MM.1S (cell line): ENCODE measurements at regions not wholly inside any gene's neighbourhood (a gene's known extent, or its start where the extent isn't known, plus 50 kb on each side); places are given as distances from the start of the nearest gene placed in this dataset.
"Not testable (repeated sequence)": the region's sequence is repeated elsewhere in the genome, so short reads cannot be mapped to it uniquely, and the experiment has no call there.

Experiments used
- DNase-seq: peaks from one replicate; pipeline ENCODE4 v3.0.0-alpha.2; 2015
- H2AFZ ChIP-seq: fragments of 300-600 bp; sonication (generic); 2 replicates; pipeline ENCODE4 v1.6.0; 2016; ENCODE audit warnings: antibody characterized with exemption, low read length
- H3F3A ChIP-seq: fragments of 300-600 bp; sonication (generic); 2 replicates; pipeline ENCODE4 v1.6.1; 2016; ENCODE audit warnings: mild to moderate bottlenecking, antibody characterized with exemption, low read length, moderate library complexity, mixed read lengths; ENCODE audit not compliant: insufficient read depth
- H3K27ac ChIP-seq: fragments of 300-600 bp; sonication (generic); 2 replicates; pipeline ENCODE4 v1.5.1; 2016; ENCODE audit warnings: mild to moderate bottlenecking, low read length
- H3K27me3 ChIP-seq: fragments of 300-600 bp; sonication (generic); replicated peaks from 2 replicates; pipeline ENCODE4 v1.6.0; 2016; ENCODE audit warnings: low read length; ENCODE audit not compliant: insufficient read depth
- H3K36me3 ChIP-seq: fragments of 300-600 bp; sonication (generic); replicated peaks from 2 replicates; pipeline ENCODE4 v1.6.1; 2016; ENCODE audit warnings: mild to moderate bottlenecking, low read length, mixed read lengths; ENCODE audit not compliant: insufficient read depth
- H3K4me1 ChIP-seq: fragments of 300-600 bp; sonication (generic); 2 replicates; pipeline ENCODE4 v1.6.1; 2016; ENCODE audit warnings: low read length, mixed read lengths
- H3K4me2 ChIP-seq: fragments of 300-600 bp; sonication (generic); 2 replicates; pipeline ENCODE4 v1.6.0; 2016; ENCODE audit warnings: low read depth, low read length
- H3K4me3 ChIP-seq: fragments of 300-600 bp; sonication (generic); 2 replicates; pipeline ENCODE4 v1.5.1; 2016; ENCODE audit warnings: low read length, mixed read lengths
- H3K79me2 ChIP-seq: fragments of 300-600 bp; sonication (generic); 2 replicates; pipeline ENCODE4 v1.6.1; 2016; ENCODE audit warnings: mixed run types, low read length, mixed read lengths
- H3K9ac ChIP-seq: fragments of 300-600 bp; sonication (generic); 2 replicates; pipeline ENCODE4 v1.6.1; 2016; ENCODE audit warnings: low read length, mixed read lengths
- H3K9me2 ChIP-seq: fragments of 300-600 bp; sonication (generic); replicated peaks from 2 replicates; pipeline ENCODE4 v1.6.1; 2016; ENCODE audit warnings: mild to moderate bottlenecking, low read length, mixed read lengths; ENCODE audit not compliant: insufficient read depth
- H3K9me3 ChIP-seq: fragments of 300-600 bp; sonication (generic); replicated peaks from 2 replicates; pipeline ENCODE4 v1.6.1; 2016; ENCODE audit warnings: mild to moderate bottlenecking, low read length, mixed read lengths; ENCODE audit not compliant: insufficient read depth
- H4K20me1 ChIP-seq: fragments of 300-600 bp; sonication (generic); 2 replicates; pipeline ENCODE4 v1.6.1; 2016; ENCODE audit warnings: mild to moderate bottlenecking, low read length, moderate library complexity, mixed read lengths; ENCODE audit not compliant: insufficient read depth

DNA sequence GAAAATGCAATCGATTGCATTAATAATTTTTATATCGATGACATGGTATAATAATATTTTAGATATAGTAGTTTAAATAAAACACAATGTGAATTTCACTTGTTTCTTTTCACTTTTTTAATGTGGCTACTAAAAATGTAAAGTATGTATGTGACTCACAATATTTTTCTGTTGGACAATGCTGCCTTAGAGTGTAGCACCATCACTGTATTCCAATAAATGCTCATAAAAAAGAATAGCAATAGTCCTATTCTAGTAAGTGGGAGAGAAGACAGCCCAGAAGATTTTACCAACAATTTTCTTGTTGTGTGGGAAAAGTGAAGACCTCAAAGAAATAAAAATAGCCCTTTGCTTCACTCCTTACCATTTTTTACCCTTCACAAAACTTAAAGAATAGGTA, 79.8 kb downstream of the FOXD4L6 start:
- not testable (repeated sequence) for H4K20me1 ChIP-seq, H2AFZ ChIP-seq, H3K9me2 ChIP-seq, H3K79me2 ChIP-seq, H3K4me3 ChIP-seq, H3K9ac ChIP-seq, H3F3A ChIP-seq, H3K36me3 ChIP-seq, H3K27ac ChIP-seq, H3K9me3 ChIP-seq, H3K27me3 ChIP-seq, H3K4me2 ChIP-seq, DNase-seq, H3K4me1 ChIP-seq

DNA sequence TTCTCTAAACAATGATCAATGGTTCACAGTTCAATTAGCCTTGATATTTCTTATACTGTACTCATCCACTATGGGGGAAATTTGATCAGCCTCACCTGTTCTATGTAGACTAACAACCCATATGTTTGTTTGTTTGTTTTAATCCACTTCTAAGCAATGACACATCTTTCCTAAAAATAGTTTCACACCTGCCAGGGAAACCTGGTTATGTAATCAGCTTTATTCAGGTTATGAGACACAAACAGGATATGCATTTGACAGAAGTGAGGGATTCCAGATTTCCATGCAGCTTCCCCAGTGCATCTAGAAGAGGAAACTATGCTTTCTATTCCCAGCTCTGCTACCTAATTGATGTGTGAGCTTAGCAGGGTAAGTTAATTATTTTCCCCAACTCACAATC, 80.7 kb downstream of the FOXD4L6 start:
- not testable (repeated sequence) for H3F3A ChIP-seq, H3K9me2 ChIP-seq, H4K20me1 ChIP-seq, H3K36me3 ChIP-seq, H3K79me2 ChIP-seq, H3K4me2 ChIP-seq, H3K27ac ChIP-seq, H3K9me3 ChIP-seq, DNase-seq, H2AFZ ChIP-seq, H3K9ac ChIP-seq, H3K27me3 ChIP-seq, H3K4me1 ChIP-seq, H3K4me3 ChIP-seq

DNA sequence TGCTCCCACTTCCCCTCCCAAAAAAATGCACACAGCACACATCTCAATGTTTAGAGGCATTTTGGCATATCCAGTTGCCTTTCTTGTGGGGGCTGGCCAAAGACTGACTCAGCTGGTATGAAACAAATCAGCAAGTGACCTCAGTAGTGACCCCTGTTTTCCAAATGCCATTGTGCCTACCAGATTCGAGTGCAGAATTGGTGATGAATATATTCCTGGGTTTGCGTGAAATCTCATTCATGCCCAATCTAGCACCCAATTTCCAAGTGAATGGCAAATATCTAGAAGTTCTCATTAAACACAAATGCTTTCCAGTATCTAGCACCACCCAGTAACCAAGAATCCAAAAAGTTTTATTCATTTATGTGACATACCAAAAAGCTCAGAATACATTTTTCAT, 83.6 kb downstream of the FOXD4L6 start:
- H3K9me2 ChIP-seq, H3F3A ChIP-seq, H3K9me3 ChIP-seq, H3K4me1 ChIP-seq, H3K79me2 ChIP-seq, H3K4me3 ChIP-seq, H3K36me3 ChIP-seq, H4K20me1 ChIP-seq, DNase-seq, H2AFZ ChIP-seq, H3K4me2 ChIP-seq, H3K27ac ChIP-seq, H3K27me3 ChIP-seq, H3K9ac ChIP-seq: not testable (repeated sequence)

DNA sequence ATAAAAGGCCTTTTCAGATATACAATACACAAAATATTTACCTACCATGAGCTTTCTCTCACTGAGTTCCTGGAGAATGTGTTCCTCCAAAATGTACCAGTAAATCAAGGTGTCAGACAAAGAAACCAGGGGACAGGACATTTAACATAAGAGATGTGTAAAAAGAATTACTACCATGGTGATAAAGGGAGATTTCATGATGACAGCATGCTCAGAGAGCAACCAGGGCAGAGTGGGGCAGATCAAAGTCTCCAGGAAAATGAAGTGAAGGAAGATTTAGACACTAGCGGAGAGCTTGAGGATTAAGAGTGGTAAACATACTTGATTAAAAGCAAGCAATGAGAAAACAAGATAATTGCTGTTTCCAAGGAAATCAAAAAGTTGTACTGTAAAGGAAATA, 85.0 kb downstream of the FOXD4L6 start:
- H3K27me3 ChIP-seq, DNase-seq, H4K20me1 ChIP-seq: not testable (repeated sequence)

DNA sequence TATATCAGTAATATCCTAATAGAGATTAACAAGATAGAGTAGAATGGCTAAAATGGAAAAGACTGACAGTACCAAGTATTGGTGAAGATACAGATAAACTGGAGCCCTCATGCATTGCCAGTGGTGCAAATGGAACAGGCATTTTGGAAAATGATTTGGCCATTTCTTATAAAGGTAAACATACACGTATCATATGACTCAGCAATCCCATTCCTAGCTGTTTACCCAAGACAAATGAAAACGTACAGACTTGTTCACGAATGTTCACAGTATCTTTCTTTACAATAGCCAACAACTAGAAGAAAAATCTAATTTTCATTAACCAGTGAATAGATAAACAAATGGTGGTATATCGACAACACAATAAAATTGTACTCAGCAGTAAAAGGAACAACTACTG, 86.4 kb downstream of the FOXD4L6 start:
- not testable (repeated sequence) for H3K4me2 ChIP-seq, H3K36me3 ChIP-seq, H3K79me2 ChIP-seq, H3K27ac ChIP-seq, H3K4me1 ChIP-seq, H3K27me3 ChIP-seq, H2AFZ ChIP-seq, H3K9me2 ChIP-seq, H3K9ac ChIP-seq, H3F3A ChIP-seq, H4K20me1 ChIP-seq, H3K4me3 ChIP-seq, DNase-seq, H3K9me3 ChIP-seq

More for the DNA sequence above, 85.0 kb downstream of the FOXD4L6 start:
- not testable (repeated sequence) for H2AFZ ChIP-seq, H3K9ac ChIP-seq, H3K4me1 ChIP-seq, H3K79me2 ChIP-seq, H3K9me3 ChIP-seq, H3K36me3 ChIP-seq, H3F3A ChIP-seq, H3K9me2 ChIP-seq, H3K4me2 ChIP-seq, H3K27ac ChIP-seq, H3K4me3 ChIP-seq

DNA sequence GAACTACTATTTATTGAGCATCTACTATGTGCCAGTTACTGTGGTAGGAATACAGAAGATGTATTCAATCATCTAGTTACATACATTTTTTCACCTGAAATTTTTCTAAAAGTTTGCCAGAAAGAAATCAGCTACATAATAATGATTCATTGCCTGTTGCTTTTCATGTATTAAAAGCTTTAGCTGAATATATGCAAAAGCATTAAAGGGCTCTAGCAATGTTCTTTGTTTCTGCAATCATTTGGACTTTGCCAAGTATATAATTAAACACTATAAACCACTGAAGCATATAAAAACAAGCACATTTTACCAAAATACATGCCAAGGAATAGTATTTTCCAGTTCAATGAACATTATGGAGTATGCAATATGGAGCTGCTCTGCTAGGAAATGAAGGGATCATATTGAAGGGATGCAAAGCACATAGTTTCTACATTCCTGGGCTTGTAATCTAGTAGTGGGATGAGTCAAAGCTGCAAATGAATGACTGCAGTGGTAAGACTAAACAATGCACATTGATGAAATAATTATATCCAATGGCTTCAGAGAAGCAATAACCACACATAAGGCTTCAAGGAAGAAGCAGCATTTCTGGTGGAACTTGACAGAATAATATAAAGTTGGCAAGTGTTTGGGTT, 87.7 kb downstream of the FOXD4L6 start:
- not testable (repeated sequence) for H2AFZ ChIP-seq, DNase-seq, H3K4me1 ChIP-seq, H3K27me3 ChIP-seq, H3F3A ChIP-seq, H3K9ac ChIP-seq, H3K27ac ChIP-seq, H3K4me2 ChIP-seq, H3K36me3 ChIP-seq, H3K79me2 ChIP-seq, H4K20me1 ChIP-seq, H3K4me3 ChIP-seq, H3K9me3 ChIP-seq, H3K9me2 ChIP-seq

DNA sequence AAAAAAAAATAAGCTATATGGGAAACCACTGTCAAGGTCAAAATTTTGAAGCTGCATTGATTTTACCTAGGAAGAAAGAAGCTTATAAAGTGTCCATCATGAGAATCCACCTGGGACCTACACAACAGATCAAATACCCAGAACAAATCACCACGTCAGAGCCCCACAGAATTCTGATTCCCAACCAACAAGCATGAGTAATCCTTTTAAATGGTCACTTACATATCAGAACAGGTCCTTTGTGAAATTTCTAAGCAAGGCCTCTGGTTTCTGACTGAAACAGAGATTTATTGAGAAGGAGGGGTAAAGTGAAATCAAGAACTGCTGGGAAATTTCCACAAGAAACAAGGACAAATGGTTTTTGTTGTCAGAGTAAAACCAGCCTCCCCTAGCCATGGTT, 93.2 kb downstream of the FOXD4L6 start:
- H4K20me1 ChIP-seq, H3K79me2 ChIP-seq, H3K4me2 ChIP-seq, H3K27ac ChIP-seq, H3K9me2 ChIP-seq, H3K9ac ChIP-seq, H3F3A ChIP-seq, H3K27me3 ChIP-seq, H3K9me3 ChIP-seq, H3K4me3 ChIP-seq, H3K36me3 ChIP-seq, DNase-seq, H2AFZ ChIP-seq, H3K4me1 ChIP-seq: not testable (repeated sequence)

DNA sequence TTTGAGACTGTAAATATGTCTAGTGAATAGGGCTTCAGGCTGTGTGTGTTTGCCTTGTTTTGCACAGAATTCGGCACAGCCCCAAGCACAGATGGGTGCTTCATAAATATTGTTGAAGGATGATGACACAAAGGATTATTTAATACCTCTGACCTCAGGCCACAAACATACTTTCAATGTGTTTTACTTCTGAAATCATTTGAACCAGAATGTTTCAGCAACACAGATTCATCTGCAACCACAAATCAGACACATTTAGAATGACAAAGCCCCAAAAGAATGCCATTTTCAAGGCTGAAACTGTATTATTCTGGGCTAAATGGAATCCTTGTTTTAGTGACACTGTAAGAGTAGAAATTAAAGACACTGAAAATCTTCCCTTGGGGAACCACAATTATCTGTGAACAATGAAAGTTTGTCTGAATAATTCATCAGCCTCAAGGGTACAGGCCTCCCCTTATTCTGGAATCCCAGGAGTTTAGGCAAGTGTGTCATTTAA, 93.7 kb downstream of the FOXD4L6 start:
- H3K27me3 ChIP-seq, H3K4me3 ChIP-seq, H3K9me3 ChIP-seq, H3K36me3 ChIP-seq, DNase-seq, H3F3A ChIP-seq, H2AFZ ChIP-seq, H3K9me2 ChIP-seq, H3K9ac ChIP-seq, H3K4me1 ChIP-seq, H3K79me2 ChIP-seq, H3K4me2 ChIP-seq, H3K27ac ChIP-seq, H4K20me1 ChIP-seq: not testable (repeated sequence)
